Fibroblast of villous mesenchyme (primary cell): ENCODE measurements at regions not wholly inside any gene's neighbourhood (a gene's known extent, or its start where the extent isn't known, plus 50 kb on each side); places are given as distances from the start of the nearest gene placed in this dataset.

Experiments
- DNase-seq: peaks from one replicate; pipeline ENCODE4 v3.0.0-alpha.2; 2010; ENCODE audit warnings: low read depth
- H3K4me3 ChIP-seq: 2 replicates; pipeline ENCODE4 v1.5.1; 2011; ENCODE audit warnings: low read depth, mild to moderate bottlenecking, low read length
- CTCF ChIP-seq: IDR thresholded peaks from 2 replicates; pipeline ENCODE4 v1.5.1; 2012; ENCODE audit warnings: low read depth, mild to moderate bottlenecking, low read length; ENCODE audit not compliant: insufficient read depth

GRCh38 chr16:8486985-8487384 lies 103.3 kb downstream of the TMEM114 start:
- no peak for DNase-seq
- H3K4me3 ChIP-seq: no peak overlapping the region
- TF ChIP-seq CTCF: no peak

GRCh38 chr16:8483396-8483795 lies 106.9 kb downstream of the TMEM114 start:
- no peak overlapping the region for H3K4me3 ChIP-seq
- no peak for TF ChIP-seq CTCF
- no peak for DNase-seq

- no peak overlapping the region for H3K4me3 ChIP-seq
- DNase-seq: no peak
- no peak for TF ChIP-seq CTCF
Observed at GRCh38 chr16:8481810-8482209, 108.5 kb downstream of the TMEM114 start.

- H3K4me3 ChIP-seq: no peak overlapping the region
- no peak for TF ChIP-seq CTCF
- DNase-seq: no peak
Observed at GRCh38 chr16:8476824-8477223, 113.5 kb downstream of the TMEM114 start.

GRCh38 chr16:8474587-8474986 lies 115.7 kb downstream of the TMEM114 start:
- no peak for TF ChIP-seq CTCF
- H3K4me3 ChIP-seq: no peak overlapping the region

GRCh38 chr16:8469102-8469778 lies 121.1 kb downstream of the TMEM114 start:
- H3K4me3 ChIP-seq: no peak overlapping the region
- no peak for DNase-seq
- no peak for TF ChIP-seq CTCF

More at GRCh38 chr16:8474587-8474986, 115.7 kb downstream of the TMEM114 start:
- no peak for DNase-seq

- no peak for TF ChIP-seq CTCF
- H3K4me3 ChIP-seq: no peak overlapping the region
- no peak for DNase-seq
Observed at GRCh38 chr16:8464979-8465378, 125.3 kb downstream of the TMEM114 start.
